BE2C (cell line): ENCODE measurements at regions not wholly inside any gene's neighbourhood (a gene's known extent, or its start where the extent isn't known, plus 50 kb on each side); places are given as distances from the start of the nearest gene placed in this dataset.
"Not testable (repeated sequence)": the region's sequence is repeated elsewhere in the genome, so short reads cannot be mapped to it uniquely, and the experiment has no call there.

ENCODE experiments used
- DNase-seq: peaks from one replicate; pipeline ENCODE4 v3.0.0-alpha.2; 2020
- H3K27me3 ChIP-seq: fragments of 250-450 bp; sonication (Bioruptor Pico); 2 replicates; pipeline ENCODE4 v1.5.1; 2020; ENCODE audit warnings: mild to moderate bottlenecking
- H3K36me3 ChIP-seq: fragments of 250-450 bp; sonication (Bioruptor Pico); 2 replicates; pipeline ENCODE4 v1.5.1; 2020; ENCODE audit warnings: mild to moderate bottlenecking
- H3K4me1 ChIP-seq: fragments of 250-450 bp; sonication (Bioruptor Pico); 2 replicates; pipeline ENCODE4 v1.5.1; 2020
- H3K4me3 ChIP-seq: 2 replicates; pipeline ENCODE4 v1.5.1; 2011; ENCODE audit warnings: low read depth, low read length
- H3K9me3 ChIP-seq: fragments of 250-450 bp; sonication (Bioruptor Pico); 2 replicates; pipeline ENCODE4 v1.5.1; 2020
- CTCF ChIP-seq: IDR thresholded peaks from 2 replicates; pipeline ENCODE4 v1.5.1; 2012; ENCODE audit warnings: mild to moderate bottlenecking, low read depth, low read length

DNA sequence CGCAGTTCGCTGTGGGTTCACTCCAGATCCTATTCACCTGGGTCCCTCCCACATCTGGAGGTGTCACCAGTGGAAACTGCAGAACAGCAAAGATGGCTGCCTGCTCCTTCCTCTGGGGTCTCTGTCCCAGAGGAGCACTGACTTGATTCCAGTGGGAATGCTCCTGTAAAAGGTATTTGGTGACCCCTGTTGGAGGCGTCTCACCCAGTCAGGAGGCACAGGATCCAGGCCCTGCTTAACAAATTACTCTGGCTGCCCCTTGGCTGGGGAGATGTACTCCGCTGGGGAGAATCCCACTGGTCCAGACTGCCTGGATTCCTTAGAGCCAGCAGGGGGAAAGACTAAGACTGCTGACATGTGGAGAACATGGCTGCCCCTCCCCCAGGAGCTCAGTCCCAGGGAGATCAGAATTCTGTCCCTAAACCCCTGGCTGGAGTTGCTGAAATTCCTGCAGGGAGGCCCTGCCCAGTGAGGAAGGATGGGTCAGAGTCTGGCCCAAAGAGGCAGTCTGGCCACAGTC lies 483.0 kb downstream of the CBLN4 start:
- no peak for TF ChIP-seq CTCF
- H3K4me1 ChIP-seq, result no peaks in the 10 kb centered on the region
- H3K4me3 ChIP-seq, result no peak overlapping the region
- no peak for DNase-seq
- H3K36me3 ChIP-seq, result no peaks in the 10 kb centered on the region
- no peaks in the 10 kb centered on the region for H3K9me3 ChIP-seq
- H3K27me3 ChIP-seq, result no peaks in the 10 kb centered on the region

DNA sequence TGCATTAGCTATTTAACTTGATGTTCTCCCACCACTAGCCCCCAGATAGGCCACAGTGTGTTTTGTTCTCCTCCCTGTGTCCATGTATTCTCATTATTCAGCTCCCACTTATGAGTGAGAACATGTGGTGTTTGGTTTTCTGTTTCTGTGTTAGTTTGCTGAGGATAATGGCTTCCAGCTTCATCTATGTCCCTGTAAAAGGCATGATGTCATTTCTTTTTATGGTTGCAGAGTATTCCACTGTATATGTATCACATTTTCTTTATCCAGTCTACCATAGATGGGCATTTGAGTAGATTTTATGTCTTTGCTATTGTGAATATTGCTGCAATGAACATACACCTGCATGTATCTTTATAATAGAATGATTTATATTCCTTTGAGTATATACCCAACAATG lies 487.7 kb downstream of the CBLN4 start:
- not testable (repeated sequence) for H3K4me3 ChIP-seq, H3K36me3 ChIP-seq, H3K27me3 ChIP-seq, H3K9me3 ChIP-seq, H3K4me1 ChIP-seq, DNase-seq

GRCh38 chr20:55515832-55516231 lies 489.5 kb downstream of the CBLN4 start:
- H3K9me3 ChIP-seq, result no peaks in the 10 kb centered on the region
- TF ChIP-seq CTCF, result no peak
- no peaks in the 10 kb centered on the region for H3K36me3 ChIP-seq
- no peak overlapping the region for H3K4me3 ChIP-seq
- no peaks in the 10 kb centered on the region for H3K27me3 ChIP-seq
- no peak for DNase-seq
- H3K4me1 ChIP-seq, result no peaks in the 10 kb centered on the region

DNA sequence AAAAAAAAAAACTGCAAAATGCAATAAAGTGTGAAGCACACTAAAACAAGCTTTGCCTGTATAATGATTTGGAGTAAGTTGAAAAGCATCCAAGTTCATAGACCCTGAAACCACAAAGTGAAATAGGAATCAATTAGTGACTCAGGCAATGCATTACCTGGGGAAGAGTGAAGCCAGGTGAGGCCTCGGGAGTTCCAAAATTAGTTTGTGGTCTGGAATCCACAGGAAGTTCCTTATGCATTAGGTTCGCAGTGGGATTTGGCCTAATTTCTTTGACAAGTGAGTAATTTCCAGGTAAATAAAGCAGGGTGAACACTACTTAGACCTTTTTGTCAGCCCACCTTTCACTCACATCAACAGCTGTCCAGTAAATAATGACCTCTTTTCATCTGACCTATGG lies 490.8 kb downstream of the CBLN4 start:
- Histone ChIP-seq H3K4me1 (no peaks in the 10 kb centered on the region), H3K27me3 (no peaks in the 10 kb centered on the region), H3K9me3 (no peaks in the 10 kb centered on the region), H3K36me3 (no peaks in the 10 kb centered on the region), H3K4me3 (no peak overlapping the region)
- DNase-seq, result no peak
- no peak for TF ChIP-seq CTCF

DNA sequence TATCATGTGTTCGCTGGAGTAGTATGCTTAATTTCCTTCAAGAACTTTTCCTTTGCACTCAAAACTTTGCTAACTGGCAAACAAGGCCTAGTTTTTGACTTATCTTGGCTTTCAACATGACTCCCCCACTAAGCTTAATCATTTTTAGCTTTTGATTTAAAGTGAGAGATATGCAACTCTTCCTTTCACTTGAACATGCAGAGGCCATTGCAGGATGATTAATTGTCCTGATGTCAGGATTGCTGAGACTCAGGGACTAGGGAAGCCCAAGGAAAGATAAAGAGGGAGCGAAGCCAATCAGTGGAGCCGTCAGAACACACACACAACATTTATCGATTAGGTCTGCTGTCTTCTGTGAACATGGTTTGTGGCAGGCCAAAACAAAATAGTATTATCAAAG lies 491.4 kb downstream of the CBLN4 start:
- DNase-seq, result no peak

DNA sequence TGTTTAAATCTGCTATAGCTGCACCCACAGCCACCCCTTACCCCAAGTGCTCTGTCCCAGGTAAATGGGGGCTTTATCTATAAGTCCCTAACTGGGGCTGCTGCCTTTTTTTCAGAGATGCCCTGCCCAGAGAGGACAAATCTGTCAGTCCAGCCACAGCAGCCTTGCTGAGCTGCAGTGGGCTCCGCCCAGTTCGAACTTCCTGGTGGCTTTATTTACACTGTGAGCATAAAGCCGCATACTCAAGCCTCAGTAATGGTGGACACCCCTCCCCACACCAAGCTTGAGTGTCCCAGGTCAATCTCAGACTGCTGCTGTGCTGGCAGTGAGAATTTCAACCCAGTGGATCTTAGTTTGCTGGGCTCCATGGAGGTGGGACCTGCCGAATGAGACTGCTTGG lies 505.2 kb downstream of the CBLN4 start:
- Histone ChIP-seq H3K27me3 (no peaks in the 10 kb centered on the region), H3K36me3 (no peaks in the 10 kb centered on the region), H3K4me1 (no peaks in the 10 kb centered on the region), H3K4me3 (no peak overlapping the region), H3K9me3 (no peaks in the 10 kb centered on the region)
- no peak for DNase-seq
- TF ChIP-seq CTCF, result no peak

More for the DNA sequence above, 491.4 kb downstream of the CBLN4 start:
- no peak overlapping the region for H3K4me3 ChIP-seq
- H3K4me1 ChIP-seq, result no peaks in the 10 kb centered on the region
- no peak for TF ChIP-seq CTCF
- no peaks in the 10 kb centered on the region for H3K36me3 ChIP-seq
- H3K27me3 ChIP-seq, result no peaks in the 10 kb centered on the region
- no peaks in the 10 kb centered on the region for H3K9me3 ChIP-seq

DNA sequence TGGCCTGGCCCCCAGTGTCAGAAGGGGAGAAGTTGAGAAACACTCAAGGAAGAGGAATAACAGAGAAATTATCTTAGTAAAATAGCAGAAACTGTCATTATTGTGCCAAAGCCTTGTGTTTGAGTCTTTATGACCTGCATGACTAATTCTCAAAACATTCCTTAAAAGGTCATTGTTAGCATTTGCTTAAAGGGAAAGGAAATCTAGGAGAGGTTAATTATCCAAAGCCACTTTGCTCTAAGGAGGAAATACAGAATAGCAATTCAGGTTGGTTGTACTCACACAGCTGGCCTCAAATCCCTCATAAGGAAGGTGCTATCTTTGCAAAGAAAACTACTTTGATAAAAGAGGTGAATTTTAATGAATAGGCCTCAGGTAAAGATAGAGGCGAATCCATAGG lies 516.7 kb downstream of the CBLN4 start:
- TF ChIP-seq CTCF, result no peak
- no peak overlapping the region for H3K4me3 ChIP-seq
- H3K36me3 ChIP-seq, result no peaks in the 10 kb centered on the region
- no peaks in the 10 kb centered on the region for H3K27me3 ChIP-seq
- peaks cover 2% of the 10 kb centered on the region; the same call in 1 of the 2 replicates for H3K9me3 ChIP-seq
- DNase-seq, result no peak
- H3K4me1 ChIP-seq, result peaks cover 12% of the 10 kb centered on the region
